K562 (cell line): ENCODE measurements at regions not wholly inside any gene's neighbourhood (a gene's known extent, or its start where the extent isn't known, plus 50 kb on each side); places are given as distances from the start of the nearest gene placed in this dataset.

ENCODE experiments used
- ATAC-seq: fragments of 200-7000 bp; cut with Tn5 transposase; 3 replicates; pipeline ENCODE4 v1.9.1; 2020; ENCODE audit warnings: moderate library complexity
- BruUV-seq: library from RNA; stranded (reverse); fragments of 400-500 nt; replicated peaks from 2 replicates; lab custom pipeline; 2021; lab: Mats Ljungman, UMichigan
- CTCF ChIA-PET: fragments of 300-600 bp; formaldehyde crosslinking; extraction: SDS; loops from one replicate; lab custom pipeline; 2021; ENCODE audit warnings: low intra/inter-chr PET ratio; lab: Yijun Ruan, JAX
- POLR2A ChIA-PET: fragments of 300-600, 350-650 bp; sonication (Branson Sonifier 250); formaldehyde crosslinking; extraction: SDS; loops from one replicate; lab custom pipeline; 2021; ENCODE audit warnings: antibody characterized with exemption, inconsistent platforms; lab: Yijun Ruan, JAX
- DNase-seq, 4 experiments: peaks; one replicate each; pipeline versions ENCODE4 v3.0.0 to v3.0.0-alpha.2; 2011 to 2018; ENCODE audit warnings: low spot score in 3 of 4, mixed read lengths in 3 of 4; ENCODE audit errors: extremely low read depth in 1 of 4
- FAIRE-seq: peaks from 2 replicates; lab custom pipeline; 2011; peaks lifted over from hg19 to GRCh38; lab: Jason Lieb, UNC
- H2AFZ ChIP-seq: 2 replicates; pipeline ENCODE4 v1.6.0; 2011; ENCODE audit warnings: low read depth, low read length, control low read depth, inconsistent platforms
- H3K27ac ChIP-seq: fragments of 200-600 bp; 3 replicates; pipeline ENCODE4 v1.8.0; 2011; ENCODE audit warnings: low read depth, mild to moderate bottlenecking, control low read depth, inconsistent platforms, low read length, moderate library complexity, mixed read lengths; ENCODE audit errors: extremely low read depth
- H3K27me3 ChIP-seq, 2 experiments: fragments of 300-600 bp in 1 of 2; 2 replicates in 1 of 2; 3 replicates in 1 of 2; pipeline versions ENCODE4 v1.6.0 to v1.8.0; 2011; ENCODE audit warnings: inconsistent platforms in 2 of 2, low read length in 2 of 2, mild to moderate bottlenecking in 1 of 2, mixed read lengths in 1 of 2, moderate library complexity in 1 of 2; ENCODE audit not compliant: control insufficient read depth in 2 of 2, insufficient read depth in 2 of 2
- H3K36me3 ChIP-seq: fragments of 300-600 bp; 3 replicates; pipeline ENCODE4 v1.8.0; 2011; ENCODE audit warnings: mild to moderate bottlenecking, low read length, inconsistent platforms; ENCODE audit not compliant: control insufficient read depth, insufficient read depth
- H3K4me1 ChIP-seq, 2 experiments: fragments of 200-600 bp in 1 of 2; replicated peaks in 1 of 2; 2 replicates in 1 of 2; 3 replicates in 1 of 2; pipeline versions ENCODE4 v1.5.1 to v1.8.0; 2011; ENCODE audit warnings: inconsistent platforms in 2 of 2, low read length in 2 of 2, mild to moderate bottlenecking in 1 of 2, mixed read lengths in 1 of 2, moderate library complexity in 1 of 2; ENCODE audit not compliant: control insufficient read depth in 2 of 2, insufficient read depth in 2 of 2
- H3K4me2 ChIP-seq: 2 replicates; pipeline ENCODE4 v1.6.1; 2011; ENCODE audit warnings: low read length, control low read depth, inconsistent platforms, mixed read lengths; ENCODE audit not compliant: insufficient read depth
- H3K4me3 ChIP-seq: fragments of 200-600 bp; sonication (generic), shearing (Covaris generic); 2 replicates; pipeline ENCODE4 v1.5.1; 2016; ENCODE audit warnings: control low read depth, inconsistent platforms
- H3K79me2 ChIP-seq: fragments of 200-600 bp; 3 replicates; pipeline ENCODE4 v1.8.0; 2011; ENCODE audit warnings: low read length, inconsistent platforms; ENCODE audit not compliant: control insufficient read depth, insufficient read depth
- H3K9ac ChIP-seq, 2 experiments: 2 replicates each; pipeline versions ENCODE4 v1.6.0 to v1.6.1; 2011; ENCODE audit warnings: low read depth in 2 of 2, low read length in 2 of 2, control low read depth in 1 of 2, inconsistent platforms in 1 of 2, mild to moderate bottlenecking in 1 of 2, mixed read lengths in 1 of 2; ENCODE audit not compliant: insufficient read depth in 1 of 2
- H3K9me1 ChIP-seq: one replicate; pipeline ENCODE4 v1.6.0; 2011; ENCODE audit warnings: inconsistent platforms, mild to moderate bottlenecking, low read length, moderate library complexity; ENCODE audit not compliant: control insufficient read depth, insufficient read depth
- H3K9me3 ChIP-seq: replicated peaks from 2 replicates; pipeline ENCODE4 v1.5.1; 2011; ENCODE audit warnings: low read depth, low read length, inconsistent platforms; ENCODE audit not compliant: control insufficient read depth, insufficient read depth
- H4K20me1 ChIP-seq: replicated peaks from 2 replicates; pipeline ENCODE4 v1.6.1; 2011; ENCODE audit warnings: low read length, inconsistent platforms, mixed read lengths; ENCODE audit not compliant: control insufficient read depth, insufficient read depth
- C11orf30 ChIP-seq: fragments of 450-650 bp; IDR thresholded peaks from 2 replicates; pipeline ENCODE4 v1.6.1; 2016; ENCODE audit warnings: low read depth, mild to moderate bottlenecking
- CAMTA2 ChIP-seq: fragments of 250-450 bp; sonication (Bioruptor Pico); conservative IDR thresholded peaks from 2 replicates; pipeline ENCODE4 v1.5.1; 2022
- CBFA2T2 ChIP-seq: fragments of 450-650 bp; conservative IDR thresholded peaks from 2 replicates; pipeline ENCODE4 v1.6.1; 2017; ENCODE audit warnings: mild to moderate bottlenecking
- FOSL1 ChIP-seq: fragments of 200-800 bp; sonication (Bioruptor generic); conservative IDR thresholded peaks from 2 replicates; pipeline ENCODE4 v1.6.1; 2016; ENCODE audit warnings: missing genetic modification characterization, missing compliant biosample characterization
- JUND ChIP-seq, 2 experiments: IDR thresholded peaks; 2 replicates in 1 of 2; 3 replicates in 1 of 2; pipeline ENCODE4 v1.6.1; 2011; ENCODE audit warnings: borderline replicate concordance in 2 of 2, low read depth in 2 of 2, low read length in 2 of 2, improper control_type of control experiment in 1 of 2, missing biosample characterization in 1 of 2, missing genetic modification characterization in 1 of 2, missing genetic modification reagents in 1 of 2
- MAFG ChIP-seq: fragments of 450-650 bp; conservative IDR thresholded peaks from 2 replicates; pipeline ENCODE4 v1.6.1; 2016; ENCODE audit warnings: missing genetic modification characterization, missing compliant biosample characterization
- NR2F6 ChIP-seq: fragments of 450-650 bp; formaldehyde crosslinking; IDR thresholded peaks from 2 replicates; pipeline ENCODE4 v1.4.0; 2020; ENCODE audit warnings: mild to moderate bottlenecking
- NR4A1 ChIP-seq, 2 experiments: fragments of 250-450 bp in 1 of 2; fragments of 450-650 bp in 1 of 2; sonication (Bioruptor Pico) in 1 of 2; IDR thresholded peaks; 2 replicates each; pipeline versions ENCODE4 v1.4.0 to v1.6.1; 2016 to 2020; ENCODE audit warnings: mild to moderate bottlenecking in 2 of 2, missing compliant biosample characterization in 1 of 2, missing genetic modification characterization in 1 of 2, moderate library complexity in 1 of 2
- RNF219 ChIP-seq: fragments of 250-450 bp; sonication (Bioruptor Pico); IDR thresholded peaks from 2 replicates; pipeline ENCODE4 v1.5.0; 2022; ENCODE audit warnings: mild to moderate bottlenecking
- ZBTB34 ChIP-seq: fragments of 250-450 bp; sonication (Bioruptor Pico); IDR thresholded peaks from 2 replicates; pipeline ENCODE4 v1.8.0; 2021; ENCODE audit warnings: mild to moderate bottlenecking, moderate library complexity
- ZBTB8A ChIP-seq: fragments of 450-650 bp; IDR thresholded peaks from 2 replicates; pipeline ENCODE4 v1.6.1; 2018; ENCODE audit warnings: mild to moderate bottlenecking, moderate library complexity; ENCODE audit not compliant: partially characterized antibody
- ZNF347 ChIP-seq: fragments of 450-650 bp; formaldehyde crosslinking; IDR thresholded peaks from 2 replicates; pipeline ENCODE4 v1.4.0; 2020; ENCODE audit warnings: low read depth, mild to moderate bottlenecking, moderate library complexity
- ZNF695 ChIP-seq: fragments of 450-650 bp; formaldehyde crosslinking; IDR thresholded peaks from 2 replicates; pipeline ENCODE4 v1.4.0; 2020; ENCODE audit warnings: mild to moderate bottlenecking, moderate library complexity
- ZNF717 ChIP-seq: fragments of 250-450 bp; sonication (Bioruptor Pico); IDR thresholded peaks from 2 replicates; pipeline ENCODE4 v1.5.0; 2021
- ZNF740 ChIP-seq, 3 experiments: fragments of 200-800 bp in 1 of 3; sonication (Bioruptor generic) in 1 of 3; sonication (generic) in 1 of 3; formaldehyde crosslinking in 1 of 3; IDR thresholded peaks; 2 replicates each; pipeline versions ENCODE4 v1.6.1 to v1.8.0; 2016 to 2022; ENCODE audit warnings: mild to moderate bottlenecking in 2 of 3, missing compliant biosample characterization in 2 of 3, missing genetic modification characterization in 2 of 3, missing genetic modification reagents in 1 of 3
- ZNF77 ChIP-seq: fragments of 250-450 bp; sonication (Bioruptor Pico); IDR thresholded peaks from 2 replicates; pipeline ENCODE4 v1.5.0; 2020
- WGBS: fragments of 100-300 bp; shearing (Covaris generic); methylation state at CpG from one replicate; pipeline ENCODE4 v1.1.6; 2016; ENCODE audit warnings: low coverage, mixed read lengths; ENCODE audit not compliant: insufficient coverage; ENCODE audit errors: missing lambda C conversion rate; 5-methylcytosine and 5-hydroxymethylcytosine counted together
- in situ Hi-C: fragments of 300-500 bp; cut with MboI; formaldehyde crosslinking; loops from 4 replicates; pipeline ENCODE4 v1.15.0; 2018; ENCODE audit warnings: inconsistent platforms, mixed read lengths
- intact Hi-C: fragments of 100-400 bp; cut with micrococcal nuclease; formaldehyde crosslinking; loops from 2 replicates; pipeline ENCODE4 v1.14.2; 2022

- Histone ChIP-seq H3K27me3 (no peaks in the 10 kb centered on the region), H3K27ac (no peak overlapping the region), H3K79me2 (no peaks in the 10 kb centered on the region), H3K9ac (no peak overlapping the region), H2AFZ (no peak overlapping the region), H4K20me1 (no peaks in the 10 kb centered on the region), H3K4me3 (no peak overlapping the region), H3K4me1 (no peaks in the 10 kb centered on the region), H3K9me3 (no peaks in the 10 kb centered on the region), H3K9me1 (no peaks in the 10 kb centered on the region), H3K4me2 (no peak overlapping the region), H3K36me3 (no peaks in the 10 kb centered on the region)
- no CpG with 5 or more reads among the region's 2 CpGs for WGBS
- POLR2A ChIA-PET: no interaction called here
- DNase-seq (no peak), ATAC-seq (no peak), FAIRE-seq (no peak)
- in situ Hi-C loops: no loop called here
- TF ChIP-seq ZBTB8A (no peak), ZNF347 (CRISPR knock-in tag) (no peak), NR4A1 (CRISPR knock-in tag; IDR thresholded peaks at IDR 0.05) (no peak), NR4A1 (tag; IDR thresholded peaks at IDR 0.05) (no peak), ZNF740 (CRISPR knock-in tag; IDR thresholded peaks at IDR 0.05) (no peak), ZNF740 (tag; IDR thresholded peaks at IDR 0.05) (no peak), RNF219 (CRISPR knock-in tag) (no peak), ZNF77 (no peak), CAMTA2 (CRISPR knock-in tag) (no peak), FOSL1 (no peak), JUND (IDR thresholded peaks at IDR 0.05; ENCODE audit: borderline replicate concordance, low read depth, low read length) (no peak), JUND (tag; IDR thresholded peaks at IDR 0.05; ENCODE audit: borderline replicate concordance, low read depth, low read length) (no peak), NR2F6 (CRISPR knock-in tag) (no peak), C11orf30 (no peak), ZBTB34 (CRISPR knock-in tag) (no peak), ZNF695 (CRISPR knock-in tag) (no peak), MAFG (no peak), CBFA2T2 (no peak), ZNF717 (CRISPR knock-in tag) (no peak)
- intact Hi-C loops: no loop called here
- CTCF ChIA-PET: no interaction called here
- BruUV-seq: no TSS peak
These were observed 882.9 kb downstream of the FSTL5 start for GRCh38 chr4:161280929-161281328.
